T-helper 2 cell treated with Interferon-gamma antibody and Interleukin-4, amounts not matched to agents 5 μg/mL and 100 μg/mL, for 36 hours (primary cell): ENCODE measurements at regions not wholly inside any gene's neighbourhood (a gene's known extent, or its start where the extent isn't known, plus 50 kb on each side); places are given as distances from the start of the nearest gene placed in this dataset.

ENCODE experiments used
- DNase-seq: peaks from one replicate; pipeline ENCODE4 v3.0.0; 2021; ENCODE audit warnings: low spot score
- H3K27ac Mint-ChIP-seq: one replicate; pipeline ENCODE4 v1.8.0; 2021; ENCODE audit warnings: mild to moderate bottlenecking, mixed read lengths
- H3K27me3 Mint-ChIP-seq: one replicate; pipeline ENCODE4 v1.8.0; 2021; ENCODE audit warnings: low read depth, mixed read lengths
- H3K36me3 Mint-ChIP-seq: one replicate; pipeline ENCODE4 v1.8.0; 2021; ENCODE audit warnings: low read depth, mixed read lengths
- H3K4me1 Mint-ChIP-seq: one replicate; pipeline ENCODE4 v1.8.0; 2021; ENCODE audit warnings: low read depth, mixed read lengths
- H3K4me3 Mint-ChIP-seq: one replicate; pipeline ENCODE4 v1.8.0; 2022; ENCODE audit warnings: mild to moderate bottlenecking, moderate library complexity, mixed read lengths
- H3K9me3 Mint-ChIP-seq: one replicate; pipeline ENCODE4 v1.8.0; 2021; ENCODE audit warnings: mixed read lengths

- DNase-seq, result no peak
- no peak overlapping the region for H3K4me3 Mint-ChIP-seq
- H3K27me3 Mint-ChIP-seq, result no peaks in the 10 kb centered on the region
- H3K27ac Mint-ChIP-seq, result no peak overlapping the region
- peaks cover 3% of the 10 kb centered on the region for H3K9me3 Mint-ChIP-seq
- H3K4me1 Mint-ChIP-seq, result no peaks in the 10 kb centered on the region
- H3K36me3 Mint-ChIP-seq, result no peaks in the 10 kb centered on the region
Measured at GRCh38 chr12:34372003-34372402, 349.7 kb downstream of the ALG10 start.

- Mint-ChIP-seq H3K27me3 (no peaks in the 10 kb centered on the region), H3K4me3 (no peak overlapping the region), H3K36me3 (no peaks in the 10 kb centered on the region), H3K9me3 (peaks cover 3% of the 10 kb centered on the region), H3K4me1 (no peaks in the 10 kb centered on the region), H3K27ac (no peak overlapping the region)
- DNase-seq, result no peak
Measured at GRCh38 chr12:34373926-34374325, 351.6 kb downstream of the ALG10 start.

- Mint-ChIP-seq H3K27ac (no peak overlapping the region), H3K4me3 (no peak overlapping the region), H3K4me1 (no peaks in the 10 kb centered on the region), H3K9me3 (peaks cover 11% of the 10 kb centered on the region), H3K36me3 (peaks cover 3% of the 10 kb centered on the region), H3K27me3 (no peaks in the 10 kb centered on the region)
- DNase-seq, result no peak
Measured at GRCh38 chr12:34376133-34376799, 354.0 kb downstream of the ALG10 start.

GRCh38 chr12:34377243-34378035 is 355.1 kb downstream of the ALG10 start:
- Mint-ChIP-seq H3K36me3 (peaks cover 3% of the 10 kb centered on the region), H3K4me1 (no peaks in the 10 kb centered on the region), H3K27ac (no peak overlapping the region), H3K4me3 (no peak overlapping the region), H3K9me3 (peaks cover 12% of the 10 kb centered on the region), H3K27me3 (no peaks in the 10 kb centered on the region)
- DNase-seq, result no peak

GRCh38 chr12:34379142-34379541 is 356.8 kb downstream of the ALG10 start:
- no peak for DNase-seq
- Mint-ChIP-seq H3K4me3 (no peak overlapping the region), H3K9me3 (peaks cover 12% of the 10 kb centered on the region), H3K27ac (no peak overlapping the region), H3K27me3 (no peaks in the 10 kb centered on the region), H3K36me3 (peaks cover 3% of the 10 kb centered on the region), H3K4me1 (no peaks in the 10 kb centered on the region)

GRCh38 chr12:34384693-34385092 is 362.4 kb downstream of the ALG10 start:
- no peak overlapping the region for H3K4me3 Mint-ChIP-seq
- no peak for DNase-seq
- H3K9me3 Mint-ChIP-seq, result peaks cover 30% of the 10 kb centered on the region
- H3K4me1 Mint-ChIP-seq, result no peaks in the 10 kb centered on the region
- peaks cover 3% of the 10 kb centered on the region for H3K36me3 Mint-ChIP-seq
- H3K27me3 Mint-ChIP-seq, result no peaks in the 10 kb centered on the region
- no peak overlapping the region for H3K27ac Mint-ChIP-seq

- Mint-ChIP-seq H3K36me3 (no peaks in the 10 kb centered on the region), H3K27ac (no peak overlapping the region), H3K4me3 (no peak overlapping the region), H3K4me1 (no peaks in the 10 kb centered on the region), H3K27me3 (no peaks in the 10 kb centered on the region), H3K9me3 (peaks cover 22% of the 10 kb centered on the region)
- no peak for DNase-seq
Measured at GRCh38 chr12:34386016-34386415, 363.7 kb downstream of the ALG10 start.

- H3K27ac Mint-ChIP-seq, result no peak overlapping the region
- no peaks in the 10 kb centered on the region for H3K27me3 Mint-ChIP-seq
- no peaks in the 10 kb centered on the region for H3K36me3 Mint-ChIP-seq
- H3K4me3 Mint-ChIP-seq, result no peak overlapping the region
- no peaks in the 10 kb centered on the region for H3K4me1 Mint-ChIP-seq
- H3K9me3 Mint-ChIP-seq, result peaks cover 19% of the 10 kb centered on the region
- DNase-seq, result no peak
Measured at GRCh38 chr12:34386621-34387255, 364.4 kb downstream of the ALG10 start.

- no peak for DNase-seq
- Mint-ChIP-seq H3K4me1 (no peaks in the 10 kb centered on the region), H3K27ac (no peak overlapping the region), H3K36me3 (no peaks in the 10 kb centered on the region), H3K27me3 (no peaks in the 10 kb centered on the region), H3K9me3 (peaks cover 19% of the 10 kb centered on the region), H3K4me3 (no peak overlapping the region)
Measured at GRCh38 chr12:34387711-34388635, 365.7 kb downstream of the ALG10 start.

GRCh38 chr12:34388636-34389377 is 366.5 kb downstream of the ALG10 start:
- Mint-ChIP-seq H3K4me3 (no peak overlapping the region), H3K36me3 (no peaks in the 10 kb centered on the region), H3K9me3 (peaks cover 19% of the 10 kb centered on the region), H3K27ac (no peak overlapping the region), H3K4me1 (no peaks in the 10 kb centered on the region), H3K27me3 (no peaks in the 10 kb centered on the region)
- no peak for DNase-seq

- H3K9me3 Mint-ChIP-seq, result peaks cover 19% of the 10 kb centered on the region
- H3K36me3 Mint-ChIP-seq, result no peaks in the 10 kb centered on the region
- H3K4me3 Mint-ChIP-seq, result no peak overlapping the region
- H3K27ac Mint-ChIP-seq, result no peak overlapping the region
- no peaks in the 10 kb centered on the region for H3K4me1 Mint-ChIP-seq
- no peaks in the 10 kb centered on the region for H3K27me3 Mint-ChIP-seq
- DNase-seq, result no peak
Measured at GRCh38 chr12:34389378-34390170, 367.3 kb downstream of the ALG10 start.

GRCh38 chr12:34390171-34390841 is 368.0 kb downstream of the ALG10 start:
- DNase-seq, result no peak
- no peak overlapping the region for H3K4me3 Mint-ChIP-seq
- H3K27ac Mint-ChIP-seq, result no peak overlapping the region
- no peaks in the 10 kb centered on the region for H3K4me1 Mint-ChIP-seq
- H3K36me3 Mint-ChIP-seq, result no peaks in the 10 kb centered on the region
- no peaks in the 10 kb centered on the region for H3K27me3 Mint-ChIP-seq
- H3K9me3 Mint-ChIP-seq, result peaks cover 15% of the 10 kb centered on the region
